B cell (primary cell): ENCODE measurements at regions not wholly inside any gene's neighbourhood (a gene's known extent, or its start where the extent isn't known, plus 50 kb on each side); places are given as distances from the start of the nearest gene placed in this dataset.

Source experiments
- CTCF ChIP-seq: fragments of 200-600 bp; IDR thresholded peaks from one replicate; pipeline ENCODE4 v1.8.0; 2022; ENCODE audit warnings: antibody characterized with exemption, mild to moderate bottlenecking
- EZH2 ChIP-seq: IDR thresholded peaks from 2 replicates; pipeline ENCODE4 v1.6.1; 2012; ENCODE audit warnings: borderline replicate concordance, low read depth, mild to moderate bottlenecking, moderate library complexity, low read length; ENCODE audit not compliant: insufficient read depth, poor library complexity, severe bottlenecking

GRCh38 chr11:42543844-42544419, 767.9 kb upstream of the API5 start:
- TF ChIP-seq CTCF: no peak
- TF ChIP-seq EZH2: no peak
